HepG2 (cell line): ENCODE measurements at regions not wholly inside any gene's neighbourhood (a gene's known extent, or its start where the extent isn't known, plus 50 kb on each side); places are given as distances from the start of the nearest gene placed in this dataset.

ENCODE experiments used
- ATAC-seq: fragments of 200-7000 bp; cut with Tn5 transposase; 3 replicates; pipeline ENCODE4 v1.9.1; 2020; ENCODE audit warnings: mild to moderate bottlenecking, moderate library complexity
- BruUV-seq: library from RNA; stranded (reverse); fragments of 400-500 nt; replicated peaks from 2 replicates; lab custom pipeline; 2021; lab: Mats Ljungman, UMichigan
- CTCF ChIA-PET: fragments of 300-600 bp; formaldehyde crosslinking; extraction: SDS; loops from one replicate; lab custom pipeline; 2021; ENCODE audit warnings: low total read pairs, inconsistent platforms, low intra/inter-chr PET ratio; lab: Yijun Ruan, JAX
- POLR2A ChIA-PET: fragments of 350-600 bp; sonication (Branson Sonifier 250); formaldehyde crosslinking; loops from one replicate; lab custom pipeline; 2020; ENCODE audit warnings: antibody characterized with exemption, inconsistent platforms; lab: Yijun Ruan, JAX
- DNase-seq: peaks from one replicate; pipeline ENCODE4 v3.0.0-alpha.2; 2015; ENCODE audit warnings: low spot score
- FAIRE-seq: peaks from 3 replicates; lab custom pipeline; 2011; peaks lifted over from hg19 to GRCh38; lab: Jason Lieb, UNC
- H2AFZ ChIP-seq: one replicate; pipeline ENCODE4 v1.6.1; 2011; ENCODE audit warnings: low read length, inconsistent platforms
- H3K27ac ChIP-seq: fragments of 300-600 bp; 3 replicates; pipeline ENCODE4 v1.8.0; 2011; ENCODE audit warnings: mixed run types, mild to moderate bottlenecking, mixed read lengths, low read length, inconsistent platforms; ENCODE audit not compliant: insufficient read depth; ENCODE audit errors: extremely low read length
- H3K27me3 ChIP-seq, 2 experiments: fragments of 200-600 bp in 1 of 2; 2 replicates in 1 of 2; 3 replicates in 1 of 2; pipeline versions ENCODE4 v1.6.0 to v1.8.0; 2011; ENCODE audit warnings: low read length in 2 of 2, mild to moderate bottlenecking in 2 of 2, moderate library complexity in 2 of 2, inconsistent platforms in 1 of 2; ENCODE audit not compliant: insufficient read depth in 2 of 2, control insufficient read depth in 1 of 2
- H3K36me3 ChIP-seq, 2 experiments: fragments of 200-600 bp in 1 of 2; replicated peaks in 1 of 2; 2 replicates in 1 of 2; 3 replicates in 1 of 2; pipeline versions ENCODE4 v1.5.1 to v1.8.0; 2011; ENCODE audit warnings: low read length in 2 of 2, inconsistent platforms in 1 of 2; ENCODE audit not compliant: insufficient read depth in 2 of 2, control insufficient read depth in 1 of 2
- H3K4me1 ChIP-seq: 2 replicates; pipeline ENCODE4 v1.5.1; 2012; ENCODE audit warnings: low read length, inconsistent platforms; ENCODE audit not compliant: insufficient read depth
- H3K4me2 ChIP-seq: 2 replicates; pipeline ENCODE4 v1.6.0; 2011; ENCODE audit warnings: low read depth, low read length, inconsistent platforms
- H3K4me3 ChIP-seq, 3 experiments: fragments of 200-600 bp in 1 of 3; sonication (generic), shearing (Covaris generic) in 1 of 3; replicated peaks in 1 of 3; 2 replicates each; pipeline ENCODE4 v1.5.1; 2011 to 2016; ENCODE audit warnings: low read length in 3 of 3, inconsistent platforms in 2 of 3, low read depth in 2 of 3, mild to moderate bottlenecking in 2 of 3, control low read depth in 1 of 3, mixed read lengths in 1 of 3; ENCODE audit not compliant: insufficient read depth in 1 of 3
- H3K79me2 ChIP-seq: one replicate; pipeline ENCODE4 v1.6.1; 2011; ENCODE audit warnings: low read length, inconsistent platforms; ENCODE audit not compliant: insufficient read depth
- H3K9ac ChIP-seq: 2 replicates; pipeline ENCODE4 v1.6.0; 2011; ENCODE audit warnings: mild to moderate bottlenecking, low read depth, low read length, inconsistent platforms; ENCODE audit not compliant: insufficient read depth
- H3K9me3 ChIP-seq: 2 replicates; pipeline ENCODE4 v1.5.1; 2012; ENCODE audit warnings: mild to moderate bottlenecking, low read length
- H4K20me1 ChIP-seq: 2 replicates; pipeline ENCODE4 v1.6.0; 2011; ENCODE audit warnings: inconsistent platforms, mild to moderate bottlenecking, low read length, moderate library complexity; ENCODE audit not compliant: insufficient read depth
- BCL6 ChIP-seq: IDR thresholded peaks from 2 replicates; pipeline ENCODE4 v1.6.1; 2016; ENCODE audit warnings: missing genetic modification reagents, missing compliant biosample characterization
- CAMTA2 ChIP-seq: sonication (generic); formaldehyde crosslinking; IDR thresholded peaks from 2 replicates; pipeline ENCODE4 v1.4.0; 2020; ENCODE audit warnings: mild to moderate bottlenecking, missing genetic modification reagents, borderline replicate concordance
- CENPX ChIP-seq: sonication (generic); formaldehyde crosslinking; IDR thresholded peaks from 2 replicates; pipeline ENCODE4 v1.9.0; 2021; ENCODE audit warnings: mild to moderate bottlenecking, missing genetic modification reagents, moderate library complexity
- CHD2 ChIP-seq: IDR thresholded peaks from 2 replicates; pipeline ENCODE4 v1.6.1; 2011; ENCODE audit warnings: low read depth, low read length, improper control_type of control experiment
- CREB3 ChIP-seq: sonication (generic); formaldehyde crosslinking; IDR thresholded peaks from 2 replicates; pipeline ENCODE4 v1.5.0; 2020; ENCODE audit warnings: missing genetic modification reagents
- CREM ChIP-seq, 2 experiments: sonication (generic) in 1 of 2; formaldehyde crosslinking in 1 of 2; IDR thresholded peaks; 2 replicates each; pipeline versions ENCODE4 v1.4.0 to v1.6.1; 2016 to 2020; ENCODE audit warnings: antibody characterized with exemption in 1 of 2, mild to moderate bottlenecking in 1 of 2, missing genetic modification reagents in 1 of 2
- EP300 ChIP-seq, 3 experiments: sonication (generic) in 1 of 3; formaldehyde crosslinking in 1 of 3; IDR thresholded peaks; 2 replicates each; pipeline versions ENCODE4 v1.5.1 to v1.6.1; 2011 to 2020; ENCODE audit warnings: low read depth in 2 of 3, low read length in 2 of 3, borderline replicate concordance in 1 of 3, improper control_type of control experiment in 1 of 3, mild to moderate bottlenecking in 1 of 3, missing genetic modification reagents in 1 of 3, moderate library complexity in 1 of 3
- FOXO1 ChIP-seq: sonication (generic); formaldehyde crosslinking; IDR thresholded peaks from 2 replicates; pipeline ENCODE4 v1.4.0; 2020; ENCODE audit warnings: missing genetic modification reagents
- FOXO4 ChIP-seq: sonication (generic); formaldehyde crosslinking; conservative IDR thresholded peaks from 2 replicates; pipeline ENCODE4 v1.8.1; 2023; ENCODE audit warnings: missing genetic modification reagents
- FOXP1 ChIP-seq, 2 experiments: fragments of 450-650 bp in 1 of 2; IDR thresholded peaks; 2 replicates each; pipeline ENCODE4 v1.6.1; 2017 to 2018; ENCODE audit warnings: antibody characterized with exemption in 1 of 2
- HDAC6 ChIP-seq: fragments of 200-600 bp; sonication (generic); IDR thresholded peaks from 2 replicates; pipeline ENCODE4 v1.7.0; 2017; ENCODE audit warnings: mild to moderate bottlenecking, antibody characterized with exemption, low read length, low read depth
- HOXD1 ChIP-seq: sonication (generic); formaldehyde crosslinking; IDR thresholded peaks from 2 replicates; pipeline ENCODE4 v1.5.0; 2020; ENCODE audit warnings: missing genetic modification reagents
- MAF1 ChIP-seq: sonication (generic); formaldehyde crosslinking; IDR thresholded peaks from 2 replicates; pipeline ENCODE4 v1.5.0; 2020; ENCODE audit warnings: missing genetic modification reagents, borderline replicate concordance
- NFIC ChIP-seq: IDR thresholded peaks from 2 replicates; pipeline ENCODE4 v1.6.1; 2012; ENCODE audit warnings: mild to moderate bottlenecking, low read length, inconsistent platforms
- NR2F1 ChIP-seq, 2 experiments: fragments of 450-650 bp in 1 of 2; formaldehyde crosslinking in 1 of 2; IDR thresholded peaks; 2 replicates each; pipeline versions ENCODE4 v1.5.0 to v1.6.1; 2016 to 2020; ENCODE audit warnings: mild to moderate bottlenecking in 1 of 2, missing compliant biosample characterization in 1 of 2, missing genetic modification reagents in 1 of 2, moderate library complexity in 1 of 2
- SMC3 ChIP-seq: IDR thresholded peaks from 2 replicates; pipeline ENCODE4 v1.6.1; 2011; ENCODE audit warnings: low read length, improper control_type of control experiment
- SSRP1 ChIP-seq: IDR thresholded peaks from 2 replicates; pipeline ENCODE4 v1.6.1; 2016; ENCODE audit warnings: control low read depth
- TBL1XR1 ChIP-seq: fragments of 150-350 bp; IDR thresholded peaks from 2 replicates; pipeline ENCODE4 v1.6.1; 2014; ENCODE audit warnings: borderline replicate concordance, low read length; ENCODE audit not compliant: partially characterized antibody
- ZC3H13 ChIP-seq: sonication (generic); formaldehyde crosslinking; IDR thresholded peaks from 2 replicates; pipeline ENCODE4 v1.8.1; 2023; ENCODE audit warnings: mild to moderate bottlenecking, missing genetic modification reagents, moderate library complexity
- ZFP36L2 ChIP-seq: sonication (generic); formaldehyde crosslinking; IDR thresholded peaks from 2 replicates; pipeline ENCODE4 v1.4.0; 2020; ENCODE audit warnings: missing genetic modification reagents
- ZNF296 ChIP-seq: sonication (generic); formaldehyde crosslinking; conservative IDR thresholded peaks from 2 replicates; pipeline ENCODE4 v1.5.0; 2020; ENCODE audit warnings: mild to moderate bottlenecking, missing genetic modification reagents
- ZNF556 ChIP-seq: sonication (generic); formaldehyde crosslinking; IDR thresholded peaks from 2 replicates; pipeline ENCODE4 v1.4.0; 2020; ENCODE audit warnings: mild to moderate bottlenecking, missing genetic modification reagents, borderline replicate concordance
- ZNF737 ChIP-seq: sonication (generic); formaldehyde crosslinking; IDR thresholded peaks from 2 replicates; pipeline ENCODE4 v1.5.0; 2020; ENCODE audit warnings: missing genetic modification reagents, mild to moderate bottlenecking, borderline replicate concordance
- ZSCAN29 ChIP-seq: sonication (generic); formaldehyde crosslinking; conservative IDR thresholded peaks from 2 replicates; pipeline ENCODE4 v1.4.0; 2020; ENCODE audit warnings: mild to moderate bottlenecking, missing genetic modification reagents
- whole genome bisulfite sequencing: methylation state at CpG from one replicate; pipeline ENCODE4 v1.1.6; 2017; ENCODE audit warnings: low lambda C conversion rate; 5-methylcytosine and 5-hydroxymethylcytosine counted together
- in situ Hi-C: cut with HindIII; loops from 2 replicates; pipeline ENCODE4 v1.10.0; 2017; ENCODE audit warnings: low pct_unique_long_range_greater_than_20kb; ENCODE audit not compliant: extremely low pct_ligation_motif_present
- intact Hi-C: fragments of 100-400 bp; cut with micrococcal nuclease; formaldehyde crosslinking; loops from one replicate; pipeline ENCODE4 v1.10.0; 2022; ENCODE audit not compliant: unreplicated experiment

- Histone ChIP-seq H2AFZ (no peak overlapping the region), H3K4me2 (peak overlapping the region; percentile 33), H3K27me3 (no peaks in the 10 kb centered on the region), H3K36me3 (no peaks in the 10 kb centered on the region), H4K20me1 (no peaks in the 10 kb centered on the region), H3K9ac (no peak overlapping the region), H3K9me3 (no peaks in the 10 kb centered on the region), H3K4me1 (peaks cover 27% of the 10 kb centered on the region), H3K27ac (peak overlapping the region; percentile 70), H3K79me2 (no peaks in the 10 kb centered on the region), H3K4me3 (no peak overlapping the region)
- WGBS: 61% methylated on average over 5 of the region's 5 CpGs
- DNase-seq (peak; percentile 53), ATAC-seq (peak; percentile 80), FAIRE-seq (no peak)
- ChIA-PET CTCF (no interaction called here), POLR2A (interaction anchor here (1.5 to 2.0 kb wide), 4 partner anchors 22 to 158 kb away, joined by 6 to 9 read pairs (median 7); partner anchors contain the start of gene LYPLAL1)
- in situ Hi-C loops (no loop called here), intact Hi-C loops (no loop called here)
- BruUV-seq: no TSS peak
- no peak for TF ChIP-seq CENPX (CRISPR knock-in tag)
- TF ChIP-seq ZNF296 (CRISPR knock-in tag): no peak
- no peak for TF ChIP-seq FOXO1 (CRISPR knock-in tag)
- no peak for TF ChIP-seq FOXO4 (CRISPR knock-in tag)
- TF ChIP-seq ZNF556 (CRISPR knock-in tag): no peak
- peak in 1 of 2 experiments; percentile 67; a peak in 1 of 4 replicates for TF ChIP-seq EP300 (IDR thresholded peaks at IDR 0.05; ENCODE audit: low read depth in 2 of 2, low read length in 2 of 2)
- no peak; the same call in 1 of the 2 replicates for TF ChIP-seq EP300 (CRISPR knock-in tag; IDR thresholded peaks at IDR 0.05; ENCODE audit: borderline replicate concordance)
- no peak for TF ChIP-seq ZSCAN29 (CRISPR knock-in tag)
- no peak for TF ChIP-seq SSRP1 (CRISPR knock-in tag)
- no peak for TF ChIP-seq NFIC
- no peak for TF ChIP-seq HDAC6
- TF ChIP-seq HOXD1: no peak
- TF ChIP-seq BCL6 (CRISPR knock-in tag): peak; percentile 37; the same call in 1 of the 2 replicates
- TF ChIP-seq SMC3: no peak
- no peak for TF ChIP-seq MAF1 (CRISPR knock-in tag)
- TF ChIP-seq CREM (IDR thresholded peaks at IDR 0.05): peak; percentile 43; the same call in 1 of the 2 replicates
- TF ChIP-seq CREM (CRISPR knock-in tag; IDR thresholded peaks at IDR 0.05): no peak
- no peak for TF ChIP-seq ZC3H13 (CRISPR knock-in tag)
- TF ChIP-seq NR2F1 (CRISPR knock-in tag; IDR thresholded peaks at IDR 0.05): peak in 1 of 2 experiments; percentile 20; a peak in 1 of 4 replicates
- TF ChIP-seq CHD2: no peak
- no peak for TF ChIP-seq CREB3 (CRISPR knock-in tag)
- TF ChIP-seq TBL1XR1: no peak
- no peak for TF ChIP-seq ZNF737 (CRISPR knock-in tag)
- no peak for TF ChIP-seq ZFP36L2
- TF ChIP-seq CAMTA2 (CRISPR knock-in tag): no peak
- no peak for TF ChIP-seq FOXP1 (IDR thresholded peaks at IDR 0.05)
- peak; percentile 68; the same call in 1 of the 2 replicates for TF ChIP-seq FOXP1 (CRISPR knock-in tag; IDR thresholded peaks at IDR 0.05)
These were observed 157.7 kb downstream of the LYPLAL1 start for GRCh38 chr1:219331424-219331823.
